ELR (cell line): ENCODE measurements at regions not wholly inside any gene's neighbourhood (a gene's known extent, or its start where the extent isn't known, plus 50 kb on each side); places are given as distances from the start of the nearest gene placed in this dataset.

ENCODE experiments used
- DNase-seq: peaks from one replicate; pipeline ENCODE4 v3.0.0-alpha.2; 2015; ENCODE audit warnings: low read depth

GRCh38 chr2:226378753-226379705, 420.6 kb downstream of the IRS1 start:
- no peak for DNase-seq

DNA sequence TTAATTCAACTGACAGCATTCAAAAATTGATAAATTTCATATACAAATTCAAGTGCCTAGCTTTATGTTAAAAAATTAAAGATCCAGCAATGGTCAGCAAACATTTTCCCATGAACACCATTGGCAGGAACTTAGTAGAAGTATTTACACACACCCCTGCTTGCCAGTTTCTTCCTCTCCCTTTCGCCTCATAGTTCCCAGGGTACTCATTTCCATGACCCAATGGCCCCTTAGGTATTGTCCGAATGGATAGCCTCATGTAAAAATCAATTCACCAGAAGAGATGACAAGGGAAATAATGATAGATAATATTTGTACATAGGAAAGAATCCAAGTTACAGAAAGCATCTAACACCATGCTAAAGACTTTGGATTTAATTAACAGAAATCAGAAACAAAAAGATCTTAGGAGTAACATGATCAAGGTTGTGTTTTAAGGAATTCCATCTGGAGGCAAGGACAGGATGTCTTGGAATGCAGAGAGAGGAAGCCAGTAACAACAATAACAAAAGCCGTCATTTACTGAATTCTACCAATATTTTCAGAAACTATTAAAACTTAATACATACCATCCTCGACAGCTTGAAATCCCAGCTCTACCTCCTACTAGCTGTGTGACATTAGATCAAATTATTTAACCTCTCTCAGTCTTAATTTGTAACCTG, 423.0 kb downstream of the IRS1 start:
- DNase-seq, result no peak

GRCh38 chr2:226366920-226367319, 432.7 kb downstream of the IRS1 start:
- no peak for DNase-seq

DNA sequence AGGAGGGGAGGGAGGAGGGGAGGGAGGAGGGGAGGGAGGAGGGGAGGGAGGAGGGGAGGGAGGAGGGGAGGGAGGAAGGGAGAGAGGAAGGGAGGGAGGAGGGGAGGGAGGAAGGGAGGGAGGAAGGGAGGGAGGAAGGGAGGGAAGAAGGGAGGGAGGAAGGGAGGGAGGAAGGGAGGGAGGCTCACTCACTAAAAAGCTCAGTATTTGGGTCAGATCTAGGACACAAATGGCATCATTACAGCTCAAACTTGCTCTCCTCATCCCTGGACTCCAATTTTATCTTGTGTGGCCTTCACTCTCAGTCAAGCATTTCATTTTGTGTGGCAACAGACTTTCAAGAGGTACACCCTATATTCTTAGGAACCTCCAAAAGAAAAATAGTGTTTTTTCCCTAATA, 435.4 kb downstream of the IRS1 start:
- no peak for DNase-seq

GRCh38 chr2:226362980-226363379, 436.6 kb downstream of the IRS1 start:
- DNase-seq, result peak; percentile 74

DNA sequence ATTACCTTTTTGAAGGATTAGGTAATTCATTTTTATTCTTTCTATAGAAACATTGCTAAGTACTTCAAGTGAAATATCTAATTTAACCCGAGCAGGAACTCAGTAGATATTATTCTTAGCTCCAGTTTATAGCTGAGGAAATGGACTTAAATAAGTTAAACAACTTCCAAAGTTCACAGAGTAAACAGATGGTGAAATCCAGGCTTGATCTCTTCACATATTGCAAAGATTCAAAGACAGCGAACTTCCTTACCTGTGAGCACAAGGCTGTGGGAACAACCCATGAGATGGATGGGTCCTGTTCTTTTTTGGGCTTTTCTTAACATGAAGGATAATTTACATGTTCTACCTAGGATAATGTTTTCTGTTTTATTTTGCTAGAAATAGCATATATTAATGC, 439.0 kb downstream of the IRS1 start:
- no peak for DNase-seq

DNA sequence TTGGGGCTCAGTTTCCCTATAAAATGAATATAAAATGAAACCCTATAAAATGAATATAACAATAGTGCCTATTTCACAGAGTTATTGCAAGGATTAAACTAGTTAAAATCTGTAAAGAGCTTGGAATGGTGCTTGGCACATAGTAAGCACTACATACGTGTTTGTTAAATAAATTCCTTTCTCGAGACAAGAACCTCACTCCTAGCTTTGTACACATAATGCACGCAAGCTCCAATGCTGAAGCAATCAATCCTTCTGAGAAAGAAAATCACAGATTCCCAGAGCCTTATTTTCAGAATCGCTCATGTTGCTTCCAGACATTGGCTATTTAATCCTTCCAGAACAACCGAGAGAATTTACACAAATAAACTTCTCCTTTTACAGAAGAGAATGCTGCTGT, 440.9 kb downstream of the IRS1 start:
- no peak for DNase-seq

- no peak for DNase-seq
These were observed 441.8 kb downstream of the IRS1 start for GRCh38 chr2:226357816-226358215.

DNA sequence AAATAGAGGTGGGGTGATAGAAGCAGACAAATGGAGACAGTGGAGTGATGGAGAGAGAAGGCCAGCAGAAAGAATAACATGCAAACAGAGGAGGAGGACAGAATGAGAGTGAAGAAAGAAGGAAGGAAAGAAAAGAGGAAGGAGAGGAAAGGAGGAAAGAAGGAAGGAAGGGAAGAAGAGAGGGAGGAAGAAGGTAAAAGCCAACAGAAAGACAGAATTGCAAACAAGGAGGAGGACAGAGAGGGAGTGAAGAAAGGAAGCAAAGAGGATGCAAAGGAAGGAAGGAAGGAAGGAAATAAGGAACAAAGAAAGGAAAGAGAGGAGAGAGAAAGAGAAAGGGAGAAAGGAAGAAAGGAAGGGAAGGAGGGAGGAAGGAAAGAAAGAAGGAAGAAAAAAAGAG, 444.0 kb downstream of the IRS1 start:
- no peak for DNase-seq

GRCh38 chr2:226354434-226354833, 445.2 kb downstream of the IRS1 start:
- DNase-seq, result peak; percentile 12

- no peak for DNase-seq
These were observed 446.6 kb downstream of the IRS1 start for GRCh38 chr2:226352941-226353560.

GRCh38 chr2:226351711-226352110, 447.9 kb downstream of the IRS1 start:
- no peak for DNase-seq

GRCh38 chr2:226339616-226340015, 460.0 kb downstream of the IRS1 start:
- no peak for DNase-seq

GRCh38 chr2:226338825-226339224, 460.8 kb downstream of the IRS1 start:
- DNase-seq, result no peak

GRCh38 chr2:226337941-226338600, 461.5 kb downstream of the IRS1 start:
- no peak for DNase-seq

GRCh38 chr2:226336283-226336682, 463.3 kb downstream of the IRS1 start:
- peak; percentile 24 for DNase-seq

GRCh38 chr2:226334981-226335720, 464.5 kb downstream of the IRS1 start:
- peak; percentile 52 for DNase-seq

DNA sequence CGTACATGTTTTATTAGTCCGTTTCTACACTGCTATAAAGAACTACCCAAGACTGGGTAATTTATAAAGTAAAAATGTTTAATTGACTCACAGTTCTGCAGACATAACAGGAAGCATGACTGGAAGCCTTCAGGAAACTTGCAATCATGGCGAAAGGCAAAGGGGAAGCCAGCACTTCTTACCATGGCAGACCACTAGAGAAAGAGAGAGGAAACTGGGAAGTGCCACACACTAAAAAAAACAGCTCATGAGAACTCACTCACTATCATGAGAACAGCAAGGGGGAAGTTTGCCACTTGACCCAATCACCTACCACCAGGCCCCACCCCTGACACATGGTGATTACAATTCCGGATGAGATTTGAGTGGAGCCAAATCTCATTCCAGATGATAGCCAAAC, 466.2 kb downstream of the IRS1 start:
- DNase-seq, result no peak

DNA sequence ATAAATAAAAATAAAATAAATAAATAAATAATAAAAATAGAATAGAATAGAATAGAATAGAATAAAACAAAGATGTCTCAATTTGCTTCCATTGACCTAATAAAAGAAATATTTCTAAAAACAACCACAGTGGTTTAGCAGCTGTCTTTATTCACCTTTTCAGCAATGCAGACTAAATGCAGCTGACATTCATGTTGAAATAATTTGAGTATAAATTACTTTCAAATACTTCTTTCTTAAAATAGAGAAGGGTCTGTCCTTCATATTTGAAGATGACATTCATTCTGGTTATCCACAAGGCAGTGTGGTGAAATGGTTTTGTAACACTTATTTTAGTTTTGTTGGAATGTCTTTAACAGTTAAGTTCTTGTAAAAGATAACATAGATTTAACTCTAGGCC, 469.4 kb downstream of the IRS1 start:
- DNase-seq, result no peak

DNA sequence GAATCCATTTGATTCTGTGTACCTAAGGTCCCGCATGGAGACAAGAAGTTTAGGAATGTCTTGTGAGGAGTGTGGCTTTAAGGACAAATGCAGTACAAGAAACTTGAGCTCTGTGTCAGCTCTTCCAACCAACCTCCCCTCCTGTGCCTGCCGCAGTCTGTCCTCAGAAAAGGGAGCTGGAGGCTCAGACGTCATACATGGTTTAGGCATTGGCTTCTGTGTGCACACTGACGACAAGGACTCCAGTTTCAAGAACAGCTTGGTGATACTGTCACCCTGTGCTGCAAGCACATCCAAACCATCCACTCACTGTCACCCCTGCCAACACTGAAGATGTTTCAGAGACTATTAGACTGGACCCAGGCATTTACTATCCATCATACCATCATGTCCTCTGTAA, 470.4 kb downstream of the IRS1 start:
- no peak for DNase-seq

- peak; percentile 64 for DNase-seq
These were observed 471.8 kb downstream of the IRS1 start for GRCh38 chr2:226327830-226328229.

- peak; percentile 12 for DNase-seq
These were observed 474.1 kb downstream of the IRS1 start for GRCh38 chr2:226325526-226325925.
